ENCODE measurements at regions not wholly inside any gene's neighbourhood (a gene's known extent, or its start where the extent isn't known, plus 50 kb on each side); places are given as distances from the start of the nearest gene placed in this dataset.

DNA sequence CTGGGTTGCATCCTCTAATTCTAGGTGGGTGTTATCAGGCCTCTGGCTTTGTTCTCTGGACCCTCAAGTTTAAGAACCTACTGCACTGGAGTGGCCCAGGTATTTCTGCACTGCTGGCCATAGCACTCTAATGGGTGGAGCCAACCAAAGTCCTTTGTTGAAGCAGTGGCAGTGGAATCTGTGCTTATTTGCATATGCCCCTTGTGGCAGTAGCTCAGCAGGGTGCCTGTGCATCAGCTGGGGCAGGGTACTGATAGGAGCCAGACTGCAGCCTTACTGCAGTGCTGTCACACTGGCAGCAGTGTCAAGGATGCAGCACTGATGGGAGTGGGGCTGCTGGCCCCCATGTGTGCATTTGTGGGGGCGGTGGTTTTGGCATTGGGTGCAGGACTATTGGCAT, 660.6 kb downstream of the LRRIQ3 start:
- no peak for DNase-seq (ENCODE audit: low read depth)
- TF ChIP-seq, protein P1, sequence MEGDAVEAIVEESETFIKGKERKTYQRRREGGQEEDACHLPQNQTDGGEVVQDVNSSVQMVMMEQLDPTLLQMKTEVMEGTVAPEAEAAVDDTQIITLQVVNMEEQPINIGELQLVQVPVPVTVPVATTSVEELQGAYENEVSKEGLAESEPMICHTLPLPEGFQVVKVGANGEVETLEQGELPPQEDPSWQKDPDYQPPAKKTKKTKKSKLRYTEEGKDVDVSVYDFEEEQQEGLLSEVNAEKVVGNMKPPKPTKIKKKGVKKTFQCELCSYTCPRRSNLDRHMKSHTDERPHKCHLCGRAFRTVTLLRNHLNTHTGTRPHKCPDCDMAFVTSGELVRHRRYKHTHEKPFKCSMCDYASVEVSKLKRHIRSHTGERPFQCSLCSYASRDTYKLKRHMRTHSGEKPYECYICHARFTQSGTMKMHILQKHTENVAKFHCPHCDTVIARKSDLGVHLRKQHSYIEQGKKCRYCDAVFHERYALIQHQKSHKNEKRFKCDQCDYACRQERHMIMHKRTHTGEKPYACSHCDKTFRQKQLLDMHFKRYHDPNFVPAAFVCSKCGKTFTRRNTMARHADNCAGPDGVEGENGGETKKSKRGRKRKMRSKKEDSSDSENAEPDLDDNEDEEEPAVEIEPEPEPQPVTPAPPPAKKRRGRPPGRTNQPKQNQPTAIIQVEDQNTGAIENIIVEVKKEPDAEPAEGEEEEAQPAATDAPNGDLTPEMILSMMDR (IDR thresholded peaks at IDR 0.05; ENCODE audit: insufficient read depth, low read depth, low read length), result no peak
- H3K4me3 ChIP-seq (ENCODE audit: low read depth, low read length), result no peak overlapping the region

DNA sequence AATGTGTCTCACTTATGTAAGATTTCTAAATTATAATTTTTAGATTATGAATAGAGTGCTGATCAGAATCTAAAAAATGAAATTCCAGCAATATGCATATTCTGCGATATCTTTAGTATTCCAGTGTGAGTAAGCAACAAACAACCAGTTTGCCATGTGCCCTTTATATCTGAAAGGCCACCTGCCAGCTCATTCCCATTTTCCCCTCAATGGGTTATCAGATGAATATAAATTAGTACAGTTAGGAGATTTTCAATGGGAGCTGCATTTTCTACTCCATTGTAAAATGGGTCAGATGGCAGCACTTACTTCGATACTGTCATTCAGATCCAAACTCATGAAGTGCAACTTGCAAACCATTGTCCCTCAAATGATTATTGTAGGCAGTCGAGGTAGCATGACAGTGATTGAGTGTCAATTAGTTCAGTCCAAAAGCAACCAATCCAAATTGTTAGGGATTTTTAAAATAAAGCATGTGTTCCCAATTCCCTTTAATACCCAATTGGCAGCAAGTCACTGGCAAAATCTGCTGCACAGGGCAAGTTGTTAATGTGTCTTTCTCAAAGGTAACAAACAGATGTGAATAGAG, 680.3 kb downstream of the LRRIQ3 start:
- H3K4me3 ChIP-seq (ENCODE audit: low read depth, low read length), result no peak overlapping the region
- TF ChIP-seq, protein P1 (IDR thresholded peaks at IDR 0.05; ENCODE audit: insufficient read depth, low read depth, low read length), result no peak
- no peak for DNase-seq (ENCODE audit: low read depth)

DNA sequence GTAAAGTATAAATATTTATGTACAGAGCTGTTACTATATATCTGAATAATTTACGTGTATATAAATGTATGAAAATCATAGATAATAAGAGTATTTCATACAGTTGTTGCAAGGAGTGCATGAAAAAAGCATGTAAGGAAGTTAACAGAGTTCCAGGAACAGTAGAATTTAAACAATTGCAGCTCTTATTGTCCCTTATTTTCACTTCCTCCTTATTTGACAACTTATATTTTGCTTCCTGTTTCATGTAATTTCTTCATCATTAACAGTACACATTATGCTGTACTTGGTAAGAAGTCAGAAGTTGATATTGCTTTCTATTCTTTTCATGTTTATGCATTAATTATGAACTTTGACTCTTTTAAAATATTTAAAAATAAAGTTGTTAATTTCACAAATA, 681.5 kb downstream of the LRRIQ3 start:
- H3K4me3 ChIP-seq (ENCODE audit: low read depth, low read length), result no peak overlapping the region
- TF ChIP-seq, protein P1 (IDR thresholded peaks at IDR 0.05; ENCODE audit: insufficient read depth, low read depth, low read length), result no peak
- DNase-seq (ENCODE audit: low read depth), result no peak

DNA sequence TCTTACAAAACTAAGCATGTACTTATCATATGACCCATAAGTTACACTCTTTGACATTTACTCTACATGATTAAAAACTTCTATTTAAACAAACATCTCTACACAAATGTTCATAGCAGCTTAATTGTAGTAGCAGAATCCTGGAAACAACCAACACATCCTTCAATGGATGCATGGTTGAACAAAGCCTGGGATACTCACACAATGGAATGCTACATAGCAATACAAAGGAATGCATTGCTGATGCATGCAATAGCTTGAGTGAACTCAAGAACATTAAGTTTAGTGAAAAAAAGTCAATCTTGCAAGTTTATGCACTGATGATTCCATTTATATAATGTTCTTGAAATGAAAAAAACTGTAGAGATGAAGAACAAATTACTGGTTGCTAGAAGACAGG, 686.9 kb downstream of the LRRIQ3 start:
- TF ChIP-seq, protein P1 (IDR thresholded peaks at IDR 0.05; ENCODE audit: insufficient read depth, low read depth, low read length), result no peak
- H3K4me3 ChIP-seq (ENCODE audit: low read depth, low read length), result no peak overlapping the region
- no peak for DNase-seq (ENCODE audit: low read depth)

DNA sequence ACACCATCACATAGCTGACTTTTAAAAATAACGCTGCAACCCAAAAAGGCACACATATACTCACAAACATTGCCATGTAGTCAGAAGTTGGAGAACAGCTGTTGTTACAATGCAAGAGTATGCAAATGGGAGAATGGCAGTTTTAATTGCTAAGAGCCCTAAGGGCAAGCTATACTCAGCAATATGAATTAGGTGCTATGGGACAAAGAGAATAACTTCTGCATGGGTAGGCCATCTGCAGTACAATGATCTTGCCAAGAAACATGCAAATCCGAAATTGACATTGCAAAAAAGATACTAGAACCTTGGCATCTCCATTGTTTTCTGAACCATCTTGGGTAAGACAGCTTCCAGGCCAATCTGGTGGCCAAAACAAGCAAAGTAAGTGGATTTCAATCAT, 697.8 kb downstream of the LRRIQ3 start:
- DNase-seq (ENCODE audit: low read depth), result no peak
- no peak overlapping the region for H3K4me3 ChIP-seq (ENCODE audit: low read depth, low read length)
- TF ChIP-seq, protein P1 (IDR thresholded peaks at IDR 0.05; ENCODE audit: insufficient read depth, low read depth, low read length), result no peak

DNA sequence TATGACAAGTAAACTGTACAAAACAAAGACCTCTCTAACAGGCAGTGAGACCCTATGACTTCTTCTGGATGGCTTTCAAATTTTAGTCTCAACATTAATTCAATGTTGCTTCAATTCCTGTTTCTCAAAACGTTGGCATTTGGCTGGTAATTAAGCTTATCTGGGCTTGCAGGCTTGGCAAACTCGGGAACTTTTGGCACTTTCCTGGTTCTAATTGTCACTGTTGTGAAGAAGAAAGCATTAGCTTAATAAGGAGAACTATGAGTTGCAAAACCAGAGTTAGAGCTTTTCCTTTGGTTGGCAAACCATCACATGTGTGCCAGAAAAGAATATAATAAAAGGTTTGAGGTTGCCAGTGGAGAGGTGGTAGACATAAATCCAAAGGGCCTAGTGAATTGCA, 698.3 kb downstream of the LRRIQ3 start:
- TF ChIP-seq, protein P1 (IDR thresholded peaks at IDR 0.05; ENCODE audit: insufficient read depth, low read depth, low read length), result no peak
- DNase-seq (ENCODE audit: low read depth), result no peak
- no peak overlapping the region for H3K4me3 ChIP-seq (ENCODE audit: low read depth, low read length)

DNA sequence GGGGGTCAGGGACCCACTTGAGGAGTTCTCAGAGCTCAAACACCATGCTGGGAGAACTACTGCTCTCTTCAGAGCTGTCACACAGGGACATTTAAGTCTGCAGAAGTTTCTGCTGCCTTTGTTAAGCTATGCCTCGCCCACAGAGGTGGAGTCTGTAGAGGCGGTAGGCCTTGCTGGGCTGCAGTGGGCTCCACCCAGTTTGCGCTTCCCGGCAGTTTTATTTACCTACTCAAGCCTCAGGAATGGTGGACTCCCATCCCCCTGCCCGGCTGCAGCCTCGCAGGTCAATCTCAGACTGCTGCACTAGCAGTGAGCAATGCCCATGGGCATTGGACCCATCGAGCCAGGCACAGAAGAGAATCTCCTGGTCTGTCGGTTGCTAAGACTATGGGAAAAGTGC, 706.4 kb downstream of the LRRIQ3 start:
- H3K4me3 ChIP-seq (ENCODE audit: low read depth, low read length), result no peak overlapping the region
- TF ChIP-seq, protein P1 (IDR thresholded peaks at IDR 0.05; ENCODE audit: insufficient read depth, low read depth, low read length), result no peak
- DNase-seq (ENCODE audit: low read depth), result no peak
